ENCODE measurements at regions not wholly inside any gene's neighbourhood (a gene's known extent, or its start where the extent isn't known, plus 50 kb on each side); places are given as distances from the start of the nearest gene placed in this dataset.

- TF ChIP-seq CTCF (conservative IDR thresholded peaks at IDR 0.05; ENCODE audit: low read depth, low read length): no peak
- Histone ChIP-seq H3K9ac (no peak overlapping the region), H3K4me3 (IDR thresholded peaks at IDR 0.05; ENCODE audit: insufficient read depth, low read depth, low read length) (no peak overlapping the region), H3K79me2 (ENCODE audit: insufficient read depth, low read depth) (no peaks in the 10 kb centered on the region), H2AFZ (ENCODE audit: low read depth) (no peak overlapping the region), H3K36me3 (ENCODE audit: insufficient read depth) (no peaks in the 10 kb centered on the region), H3K4me2 (no peak overlapping the region), H3K27me3 (ENCODE audit: insufficient read depth, low read depth) (no peaks in the 10 kb centered on the region), H4K20me1 (ENCODE audit: insufficient read depth) (no peaks in the 10 kb centered on the region), H3K27ac (no peak overlapping the region), H3K4me1 (ENCODE audit: low read depth, poor library complexity, severe bottlenecking) (no peaks in the 10 kb centered on the region)
Observed at GRCh38 chr5:30663536-30663935, 530.0 kb upstream of the CDH6 start.

GRCh38 chr5:30662373-30662772 is 531.1 kb upstream of the CDH6 start:
- Histone ChIP-seq H4K20me1 (ENCODE audit: insufficient read depth) (no peaks in the 10 kb centered on the region), H3K4me3 (IDR thresholded peaks at IDR 0.05; ENCODE audit: insufficient read depth, low read depth, low read length) (no peak overlapping the region), H3K79me2 (ENCODE audit: insufficient read depth, low read depth) (no peaks in the 10 kb centered on the region), H3K27me3 (ENCODE audit: insufficient read depth, low read depth) (no peaks in the 10 kb centered on the region), H3K36me3 (ENCODE audit: insufficient read depth) (no peaks in the 10 kb centered on the region), H3K27ac (no peak overlapping the region), H3K9ac (no peak overlapping the region), H2AFZ (ENCODE audit: low read depth) (no peak overlapping the region), H3K4me2 (no peak overlapping the region), H3K4me1 (ENCODE audit: low read depth, poor library complexity, severe bottlenecking) (no peaks in the 10 kb centered on the region)
- no peak for TF ChIP-seq CTCF (conservative IDR thresholded peaks at IDR 0.05; ENCODE audit: low read depth, low read length)

GRCh38 chr5:30661730-30662129 is 531.8 kb upstream of the CDH6 start:
- Histone ChIP-seq H3K27me3 (ENCODE audit: insufficient read depth, low read depth) (no peaks in the 10 kb centered on the region), H3K36me3 (ENCODE audit: insufficient read depth) (no peaks in the 10 kb centered on the region), H3K4me2 (no peak overlapping the region), H3K9ac (no peak overlapping the region), H2AFZ (ENCODE audit: low read depth) (no peak overlapping the region), H3K4me3 (IDR thresholded peaks at IDR 0.05; ENCODE audit: insufficient read depth, low read depth, low read length) (no peak overlapping the region), H3K79me2 (ENCODE audit: insufficient read depth, low read depth) (no peaks in the 10 kb centered on the region), H3K4me1 (ENCODE audit: low read depth, poor library complexity, severe bottlenecking) (no peaks in the 10 kb centered on the region), H4K20me1 (ENCODE audit: insufficient read depth) (no peaks in the 10 kb centered on the region), H3K27ac (no peak overlapping the region)
- no peak for TF ChIP-seq CTCF (conservative IDR thresholded peaks at IDR 0.05; ENCODE audit: low read depth, low read length)

- Histone ChIP-seq H2AFZ (ENCODE audit: low read depth) (no peak overlapping the region), H3K4me1 (ENCODE audit: low read depth, poor library complexity, severe bottlenecking) (no peaks in the 10 kb centered on the region), H3K79me2 (ENCODE audit: insufficient read depth, low read depth) (no peaks in the 10 kb centered on the region), H3K27me3 (ENCODE audit: insufficient read depth, low read depth) (no peaks in the 10 kb centered on the region), H3K4me3 (IDR thresholded peaks at IDR 0.05; ENCODE audit: insufficient read depth, low read depth, low read length) (no peak overlapping the region), H4K20me1 (ENCODE audit: insufficient read depth) (no peaks in the 10 kb centered on the region), H3K27ac (no peak overlapping the region), H3K9ac (no peak overlapping the region), H3K4me2 (no peak overlapping the region), H3K36me3 (ENCODE audit: insufficient read depth) (no peaks in the 10 kb centered on the region)
- TF ChIP-seq CTCF (conservative IDR thresholded peaks at IDR 0.05; ENCODE audit: low read depth, low read length): no peak
Observed at GRCh38 chr5:30659417-30659816, 534.1 kb upstream of the CDH6 start.

GRCh38 chr5:30650311-30650710 is 543.2 kb upstream of the CDH6 start:
- H3K27ac ChIP-seq: no peak overlapping the region
- no peak overlapping the region for H2AFZ ChIP-seq (ENCODE audit: low read depth)
- no peak for TF ChIP-seq CTCF (conservative IDR thresholded peaks at IDR 0.05; ENCODE audit: low read depth, low read length)
- no peak overlapping the region for H3K4me2 ChIP-seq
- no peaks in the 10 kb centered on the region for H3K4me1 ChIP-seq (ENCODE audit: low read depth, poor library complexity, severe bottlenecking)
- no peaks in the 10 kb centered on the region for H3K27me3 ChIP-seq (ENCODE audit: insufficient read depth, low read depth)
- no peak overlapping the region for H3K9ac ChIP-seq
- no peak overlapping the region for H3K4me3 ChIP-seq (IDR thresholded peaks at IDR 0.05; ENCODE audit: insufficient read depth, low read depth, low read length)
- no peaks in the 10 kb centered on the region for H3K36me3 ChIP-seq (ENCODE audit: insufficient read depth)
- H4K20me1 ChIP-seq (ENCODE audit: insufficient read depth): no peaks in the 10 kb centered on the region
- no peaks in the 10 kb centered on the region for H3K79me2 ChIP-seq (ENCODE audit: insufficient read depth, low read depth)
